Pancreas (tissue), 10 donors: ENCODE measurements at regions not wholly inside any gene's neighbourhood (a gene's known extent, or its start where the extent isn't known, plus 50 kb on each side); places are given as distances from the start of the nearest gene placed in this dataset.

Experiments used
- ATAC-seq, 4 donors: fragments of 200-7000 bp; cut with Tn5 transposase; one replicate each; pipeline versions ENCODE4 v1.8.0 to v1.9.1; 2020; ENCODE audit warnings: mild to moderate bottlenecking in 4 of 4, moderate library complexity in 4 of 4
- DNase-seq, 6 donors: peaks; one replicate each; pipeline ENCODE4 v3.0.0-alpha.2; 2020
- FAIRE-seq: peaks from 2 replicates; lab custom pipeline; 2012; peaks lifted over from hg19 to GRCh38; lab: Jason Lieb, UNC
- H3K27ac ChIP-seq, 4 donors: fragments of 200-600 bp; sonication (generic); 1 replicate in 3 of 4; 2 replicates in 1 of 4; pipeline versions ENCODE4 v1.5.0 to v1.8.0; 2020
- H3K27me3 ChIP-seq, 4 donors: fragments of 200-600 bp; one replicate each; pipeline ENCODE4 v1.8.0; 2021
- H3K36me3 ChIP-seq, 3 donors: fragments of 200-600 bp; sonication (generic) in 1 of 3; one replicate each; pipeline versions ENCODE4 v1.5.0 to v1.8.0; 2020 to 2021
- H3K4me1 ChIP-seq, 3 donors: fragments of 200-600 bp; one replicate each; pipeline ENCODE4 v1.8.0; 2021
- H3K4me3 ChIP-seq, 4 donors: fragments of 200-600 bp; sonication (generic) in 2 of 4; one replicate each; pipeline versions ENCODE4 v1.5.0 to v1.8.0; 2020 to 2021
- H3K9me3 ChIP-seq, 4 donors: fragments of 200-600 bp; one replicate each; pipeline ENCODE4 v1.8.0; 2021
- CTCF ChIP-seq, 4 donors: fragments of 200-600 bp; sonication (generic) in 3 of 4; IDR thresholded peaks; one replicate each; pipeline versions ENCODE4 v1.5.0 to v1.8.0; 2021; ENCODE audit warnings: antibody characterized with exemption in 4 of 4
- WGBS, 2 donors: extraction: QIAGEN DNeasy Blood & Tissue Kit; methylation state at CpG; one replicate each; pipeline ENCODE4 v1.1.7; 2013; 5-methylcytosine and 5-hydroxymethylcytosine counted together
- intact Hi-C, 3 donors: fragments of 100-400 bp; cut with DNase I; formaldehyde crosslinking; loops; one replicate each; pipeline versions ENCODE4 v1.11.1 to v1.14.2; 2022
- donor health status: healthy with polysubstance abuse.
- donor health status: DM: no; HTN: no; CAD: no; lungs with moderate emphysema.
- donor health status: DM: no; HTN: no; CAD: no.
- donor health status: control.
- donor health status: control.
- donor health status: Bipolar disorder and iron deficiency.
- donor health status: DM: yes; HTN: yes; CAD: no.
- donor health status: DM: no; HTN: no; CAD: no.
- donor health status: DM: no; HTN: no; CAD: no.
- donor health status: DM: yes; HTN: yes; CAD: no.

DNA sequence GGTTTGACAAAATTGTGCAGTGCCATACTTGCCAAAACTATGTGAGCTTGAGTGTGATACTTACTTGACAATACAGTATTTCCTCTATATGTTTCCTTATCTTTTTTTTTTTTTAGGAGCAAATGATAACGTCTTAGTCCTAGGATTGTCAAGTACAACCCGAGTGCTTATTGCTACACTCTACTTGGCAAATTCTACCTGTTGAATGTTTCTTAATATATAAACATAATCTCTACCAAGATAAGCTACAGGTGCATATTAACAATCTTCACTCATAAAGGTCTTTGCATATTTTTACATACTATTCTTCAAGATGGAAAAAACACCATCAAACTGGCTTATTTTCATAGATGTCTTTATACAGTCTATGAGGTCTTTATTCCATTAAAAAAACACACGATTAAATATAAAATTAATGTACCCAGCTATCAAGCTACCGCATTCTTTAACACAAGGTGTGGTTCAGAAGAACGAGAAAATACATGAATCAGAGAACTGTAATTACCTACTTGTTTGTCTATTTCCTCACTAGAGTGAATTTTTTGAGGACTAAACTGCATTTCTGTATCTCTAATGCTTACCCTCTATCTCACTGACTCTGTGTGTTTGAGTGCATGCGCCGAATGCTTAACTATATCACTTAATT lies 76.1 kb upstream of the PDSS1 start:
- FAIRE-seq (no peak), DNase-seq (no peak), ATAC-seq (no peak)
- intact Hi-C loops = no loop called here
- H3K4me3 ChIP-seq = peak overlapping the region in 1 of 4 donors; percentile 57
- H3K27me3 ChIP-seq = no peaks in the 10 kb centered on the region
- no peaks in the 10 kb centered on the region for H3K4me1 ChIP-seq
- WGBS, 2 donors = 45 to 48% methylated on average over 7 of the region's 7 CpGs
- no peak for TF ChIP-seq CTCF (IDR thresholded peaks at IDR 0.05)
- no peak overlapping the region for H3K27ac ChIP-seq
- H3K36me3 ChIP-seq = no peaks in the 10 kb centered on the region
- H3K9me3 ChIP-seq = no peaks in the 10 kb centered on the region

- TF ChIP-seq CTCF (IDR thresholded peaks at IDR 0.05) = no peak
- WGBS, 2 donors = 6% methylated on average over 46 to 47 of the region's 47 CpGs
- intact Hi-C loops = no loop called here
- FAIRE-seq (no peak), DNase-seq (peak; percentile 12 to 72 (median 38)), ATAC-seq (peak; percentile 86 to 93 (median 87))
- no peaks in the 10 kb centered on the region for H3K36me3 ChIP-seq
- H3K4me3 ChIP-seq = peak overlapping the region; percentile 4 to 57 (median 38)
- no peaks in the 10 kb centered on the region for H3K9me3 ChIP-seq
- no peaks in the 10 kb centered on the region for H3K27me3 ChIP-seq
- no peak overlapping the region for H3K27ac ChIP-seq
- no peaks in the 10 kb centered on the region for H3K4me1 ChIP-seq
Measured at GRCh38 chr10:26621889-26622711, 75.4 kb upstream of the PDSS1 start.

DNA sequence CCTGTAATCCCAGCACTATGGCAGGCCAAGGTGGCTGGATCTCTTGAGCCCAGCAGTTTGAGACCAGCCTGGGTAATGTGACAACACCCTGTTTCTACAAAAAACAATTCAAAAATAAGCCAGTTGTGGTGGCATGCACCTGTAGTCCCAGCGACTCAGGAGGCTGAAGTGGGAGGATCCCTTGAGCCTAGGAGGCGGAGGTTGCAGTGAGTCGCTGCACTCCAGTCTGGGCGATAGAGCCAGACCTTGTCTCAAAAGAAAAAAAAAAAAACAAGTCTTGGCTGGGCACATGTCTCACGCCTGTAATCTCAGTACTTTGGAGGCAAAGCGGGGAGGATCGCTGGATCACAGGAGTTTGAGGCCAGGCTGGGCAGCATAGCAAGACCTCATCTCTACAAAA lies 74.6 kb upstream of the PDSS1 start:
- 87 to 89% methylated on average over 7 of the region's 7 CpGs for WGBS, 2 donors
- no peak for FAIRE-seq
- Histone ChIP-seq H3K36me3 (no peaks in the 10 kb centered on the region), H3K9me3 (no peaks in the 10 kb centered on the region), H3K27ac (no peak overlapping the region), H3K4me1 (no peaks in the 10 kb centered on the region), H3K27me3 (no peaks in the 10 kb centered on the region), H3K4me3 (peak overlapping the region in 1 of 4 donors; percentile 57)
- no peak for TF ChIP-seq CTCF (IDR thresholded peaks at IDR 0.05)
- peak in 1 of 4 donors; percentile 8 for ATAC-seq
- DNase-seq = no peak
- intact Hi-C loops = no loop called here

DNA sequence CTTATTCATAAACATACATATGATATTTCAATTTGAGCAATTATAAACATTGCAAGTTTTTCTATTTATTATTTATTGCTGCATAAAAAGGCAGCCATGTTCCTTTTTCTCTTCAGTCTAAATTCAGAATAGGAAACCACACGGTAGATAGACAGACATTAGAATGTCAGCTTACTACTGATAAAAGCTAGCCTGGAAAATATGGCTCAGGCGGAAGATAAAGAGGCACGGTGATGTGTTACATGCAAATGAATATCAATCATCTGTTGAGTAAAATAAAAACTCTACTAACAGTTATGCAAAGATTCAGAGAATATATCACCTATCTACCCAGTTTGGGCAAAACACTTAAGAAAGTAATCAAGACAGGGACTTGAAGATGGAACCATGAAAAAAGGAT lies 73.5 kb upstream of the PDSS1 start:
- Histone ChIP-seq H3K9me3 (no peaks in the 10 kb centered on the region), H3K27ac (no peak overlapping the region), H3K4me1 (no peaks in the 10 kb centered on the region), H3K4me3 (no peak overlapping the region), H3K27me3 (no peaks in the 10 kb centered on the region), H3K36me3 (no peaks in the 10 kb centered on the region)
- TF ChIP-seq CTCF (IDR thresholded peaks at IDR 0.05) = no peak
- no peak for FAIRE-seq
- DNase-seq = no peak
- intact Hi-C loops = no loop called here
- no peak for ATAC-seq
- WGBS, 2 donors = 58 to 68% methylated on average over 3 of the region's 3 CpGs

GRCh38 chr10:26626066-26626465 lies 71.4 kb upstream of the PDSS1 start:
- no peak for ATAC-seq

More at GRCh38 chr10:26626066-26626465, 71.4 kb upstream of the PDSS1 start:
- TF ChIP-seq CTCF (IDR thresholded peaks at IDR 0.05) = no peak
- DNase-seq = no peak
- Histone ChIP-seq H3K27ac (no peak overlapping the region), H3K27me3 (no peaks in the 10 kb centered on the region), H3K36me3 (no peaks in the 10 kb centered on the region), H3K4me3 (no peak overlapping the region), H3K9me3 (no peaks in the 10 kb centered on the region), H3K4me1 (no peaks in the 10 kb centered on the region)
- intact Hi-C loops = no loop called here
- WGBS, 2 donors = 45 to 55% methylated on average over 3 of the region's 3 CpGs
- no peak for FAIRE-seq
